Fibroblast of skin of right biceps (primary cell): ENCODE measurements at regions not wholly inside any gene's neighbourhood (a gene's known extent, or its start where the extent isn't known, plus 50 kb on each side); places are given as distances from the start of the nearest gene placed in this dataset.
"Not testable (repeated sequence)": the region's sequence is repeated elsewhere in the genome, so short reads cannot be mapped to it uniquely, and the experiment has no call there.

Experiments used
- DNase-seq: peaks from one replicate; pipeline ENCODE4 v3.0.0-alpha.2; 2013

GRCh38 chr7:33792041-33792440, 113.3 kb upstream of the BMPER start:
- DNase-seq: no peak

DNA sequence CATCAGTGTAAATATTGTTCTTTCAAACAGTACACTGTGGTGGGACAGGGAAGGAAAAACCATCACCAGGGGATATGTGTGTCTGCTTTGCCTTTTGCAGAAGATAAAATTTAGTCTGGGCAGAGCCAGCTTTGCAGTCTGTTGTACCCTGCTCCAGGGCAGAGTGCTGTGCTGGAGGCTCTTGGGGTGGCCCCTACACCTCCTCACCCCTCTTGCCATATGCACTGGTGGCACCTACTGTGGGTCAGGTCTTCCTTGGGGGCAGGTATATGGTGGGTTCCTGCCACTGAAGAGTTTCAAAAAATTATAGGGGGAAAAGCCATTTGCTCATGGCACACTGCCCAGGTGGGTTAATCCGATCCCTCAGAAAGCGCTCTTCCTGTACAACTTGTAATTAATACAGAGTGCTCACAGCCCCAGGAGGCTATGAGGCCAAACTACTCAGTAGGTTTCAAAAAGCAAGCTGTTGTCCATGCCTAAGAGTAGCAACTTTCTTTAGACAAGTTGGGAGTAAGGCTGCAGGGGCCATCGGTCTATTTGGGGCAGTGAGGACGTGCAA, 112.7 kb upstream of the BMPER start:
- no peak for DNase-seq

GRCh38 chr7:33793616-33794015, 111.7 kb upstream of the BMPER start:
- DNase-seq: no peak

DNA sequence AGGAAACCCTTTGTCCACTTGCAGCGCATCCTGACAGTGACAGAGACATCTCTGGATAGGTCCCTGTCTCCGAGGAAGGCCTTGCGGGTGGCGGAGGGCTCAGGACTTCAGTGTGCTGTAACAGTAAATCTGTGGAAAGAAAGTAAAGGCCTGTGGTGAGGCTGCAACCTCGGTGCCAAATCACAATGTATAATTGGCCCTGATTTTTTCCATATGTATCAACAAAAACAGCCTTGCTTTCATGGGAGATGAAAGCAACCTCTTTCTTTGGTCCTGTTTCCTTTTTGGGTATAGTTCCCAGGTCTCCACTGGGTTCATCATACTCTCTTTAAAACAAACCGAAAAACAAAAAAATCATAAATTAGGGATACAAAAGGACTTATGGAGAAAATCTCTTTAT, 110.9 kb upstream of the BMPER start:
- DNase-seq: no peak

- DNase-seq: no peak
These were observed 110.4 kb upstream of the BMPER start for GRCh38 chr7:33794959-33795358.

DNA sequence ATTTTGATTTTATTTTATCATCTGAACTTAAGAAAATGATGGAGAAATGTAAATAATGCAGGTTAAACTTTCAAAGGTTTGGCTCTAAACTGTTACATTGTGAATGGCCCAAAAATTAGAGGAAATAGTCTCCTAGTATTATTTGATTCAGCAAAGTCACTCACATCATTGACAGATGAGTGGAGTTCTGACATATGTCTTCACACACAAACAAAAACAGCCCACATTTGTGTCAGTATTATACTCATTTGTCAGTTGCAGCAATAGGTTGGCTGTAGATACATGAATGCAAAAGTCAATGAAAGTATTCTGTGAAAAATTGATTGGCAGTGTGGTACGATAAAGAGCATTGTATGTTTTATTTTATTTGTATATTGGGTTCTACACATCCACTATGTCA, 108.8 kb upstream of the BMPER start:
- DNase-seq: no peak

GRCh38 chr7:33797512-33797911, 107.8 kb upstream of the BMPER start:
- not testable (repeated sequence) for DNase-seq

- no peak for DNase-seq
These were observed 106.5 kb upstream of the BMPER start for GRCh38 chr7:33798686-33799325.

GRCh38 chr7:33799766-33800165, 105.6 kb upstream of the BMPER start:
- no peak for DNase-seq

GRCh38 chr7:33802600-33802999, 102.7 kb upstream of the BMPER start:
- DNase-seq: no peak

DNA sequence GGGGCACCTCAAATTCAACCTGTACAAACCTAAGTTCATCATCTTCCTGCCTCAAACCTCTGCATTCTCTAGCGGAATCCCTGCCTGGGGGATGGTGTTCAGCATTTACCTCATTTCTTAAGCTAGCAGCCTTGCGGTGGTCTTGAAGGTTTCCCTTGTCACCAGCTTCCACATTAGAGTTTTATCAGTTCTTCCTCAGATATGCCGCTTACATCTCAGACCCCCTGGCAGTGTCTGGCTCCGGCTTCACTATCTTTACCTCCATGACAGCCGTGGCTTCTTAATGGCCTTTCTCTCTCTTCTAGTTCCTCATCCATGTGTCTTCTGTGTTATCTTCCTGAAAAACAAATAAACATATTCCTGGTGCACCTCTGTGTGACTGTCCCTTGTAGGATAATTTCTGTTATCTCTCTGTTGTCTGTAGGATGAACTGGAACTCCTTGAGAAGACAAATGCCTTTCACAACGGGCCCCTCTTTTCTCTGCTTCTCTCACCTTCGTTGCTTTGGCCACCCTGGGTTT, 101.1 kb upstream of the BMPER start:
- DNase-seq: no peak

DNA sequence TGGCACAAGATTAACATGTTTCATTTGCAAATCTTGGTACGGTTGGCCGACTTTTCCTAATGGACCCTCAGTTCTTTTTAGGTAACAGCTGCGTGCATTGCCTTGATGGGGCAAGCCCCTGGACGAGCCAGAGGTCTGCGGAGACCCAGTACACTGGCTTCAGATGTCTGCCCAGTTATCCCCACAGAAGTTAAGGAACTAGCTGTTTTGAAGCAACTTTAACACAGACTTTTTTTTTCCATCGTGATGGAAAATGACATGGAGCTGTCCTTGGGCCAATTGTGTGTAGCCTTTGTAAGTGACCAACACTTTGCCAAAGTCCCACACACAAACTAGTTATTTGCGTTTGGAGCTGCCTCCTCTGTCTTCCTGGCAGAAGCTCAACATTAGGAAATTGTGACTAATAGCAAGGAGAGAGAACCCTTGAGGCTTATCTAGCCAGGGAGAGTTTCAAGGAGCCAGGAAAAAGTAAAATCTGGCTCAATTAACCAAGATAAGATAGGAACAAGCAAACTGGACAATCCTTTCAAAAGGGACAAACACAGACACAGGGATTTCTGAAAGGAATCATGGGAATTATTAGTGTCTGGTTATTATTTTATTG, 99.6 kb upstream of the BMPER start:
- DNase-seq: peak; percentile 60

GRCh38 chr7:33806298-33807154, 98.8 kb upstream of the BMPER start:
- no peak for DNase-seq

DNA sequence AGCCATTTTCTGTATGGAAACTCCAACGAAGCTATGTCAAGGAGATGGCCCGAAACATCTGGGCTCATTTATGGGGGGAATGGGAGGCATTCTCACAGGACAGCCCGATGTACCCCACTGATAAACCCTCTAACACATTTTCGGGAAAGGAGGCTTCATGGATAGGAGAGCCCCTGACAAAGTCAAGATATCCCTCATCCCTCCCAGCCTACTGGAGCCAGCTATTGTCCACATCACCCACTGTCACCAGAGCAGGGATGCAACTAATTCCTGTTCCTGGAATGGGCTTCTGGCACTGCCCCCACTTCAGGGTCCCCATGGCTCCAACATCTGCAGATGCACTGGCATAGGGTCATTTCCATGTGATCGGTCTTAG, 98.2 kb upstream of the BMPER start:
- DNase-seq: no peak

DNA sequence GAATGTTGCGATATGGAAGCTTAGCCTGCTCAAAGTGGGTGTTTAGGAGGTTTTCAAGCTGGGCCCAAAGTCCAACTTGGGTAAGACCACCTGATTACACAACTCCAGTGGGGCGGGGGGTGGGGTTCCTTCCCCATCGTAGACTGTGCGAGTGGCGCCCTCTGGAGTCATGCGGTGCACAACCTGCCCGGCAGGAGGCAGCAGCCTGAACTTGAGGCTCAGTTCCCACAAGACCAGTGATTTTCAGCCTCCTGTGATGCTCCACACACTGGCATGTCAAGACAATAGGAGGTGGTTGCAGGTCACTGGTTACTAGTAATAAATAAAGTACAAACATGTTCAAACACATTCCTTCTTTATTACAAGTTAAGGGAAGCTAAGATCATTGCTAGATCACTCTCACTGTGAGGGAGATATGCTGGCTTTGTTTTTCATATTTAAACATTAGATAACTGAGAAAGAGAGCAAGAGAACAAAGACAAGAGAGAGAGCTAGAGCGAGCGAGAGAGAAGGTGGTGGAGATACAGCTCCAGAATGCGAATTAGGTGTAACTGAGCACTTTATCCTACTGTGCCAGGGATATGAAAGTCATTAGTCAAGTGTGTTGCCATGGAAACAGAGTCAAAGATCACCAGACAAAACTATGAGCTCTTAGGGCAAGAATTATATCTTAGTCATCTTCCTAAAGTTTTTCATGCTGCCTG, 97.4 kb upstream of the BMPER start:
- peak; percentile 74 for DNase-seq

DNA sequence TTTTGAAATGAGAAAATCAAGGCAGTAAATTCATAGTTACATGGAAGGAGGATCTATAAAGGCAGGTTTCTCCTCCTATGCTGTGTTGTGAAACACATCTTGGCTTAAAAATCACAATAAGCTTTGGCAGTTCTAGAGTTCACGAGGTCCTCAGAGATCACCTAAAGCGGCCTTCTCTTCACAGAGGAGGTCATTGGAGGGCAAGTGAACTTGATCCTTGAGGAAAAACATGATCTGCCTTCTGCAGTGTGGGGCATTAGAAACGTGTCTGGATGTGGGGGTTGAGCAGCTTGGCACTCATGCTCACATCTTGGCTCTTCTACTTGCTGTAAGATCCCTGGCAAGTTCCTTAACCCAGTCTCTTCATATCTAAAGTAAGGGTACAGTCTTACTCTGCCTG, 96.1 kb upstream of the BMPER start:
- no peak for DNase-seq

DNA sequence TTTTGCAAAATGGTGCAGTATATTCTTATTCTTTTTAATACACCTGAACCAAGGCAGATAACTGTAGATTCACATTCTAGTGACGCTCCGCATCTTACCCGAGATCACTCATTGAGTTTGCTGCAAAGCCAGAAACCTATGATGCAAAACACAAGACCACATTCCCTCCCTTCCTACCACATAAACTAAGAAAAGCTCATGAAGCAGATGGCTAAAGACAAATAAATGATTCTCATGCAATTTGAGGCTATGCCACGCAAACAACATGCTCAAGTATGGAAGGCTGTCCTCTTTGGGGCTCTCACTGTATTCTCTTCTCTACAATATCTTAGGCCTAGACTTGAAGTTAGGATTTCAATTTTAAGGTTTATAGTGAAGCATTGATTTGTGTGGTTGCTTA, 95.0 kb upstream of the BMPER start:
- no peak for DNase-seq

GRCh38 chr7:33813331-33813730, 92.0 kb upstream of the BMPER start:
- no peak for DNase-seq

DNA sequence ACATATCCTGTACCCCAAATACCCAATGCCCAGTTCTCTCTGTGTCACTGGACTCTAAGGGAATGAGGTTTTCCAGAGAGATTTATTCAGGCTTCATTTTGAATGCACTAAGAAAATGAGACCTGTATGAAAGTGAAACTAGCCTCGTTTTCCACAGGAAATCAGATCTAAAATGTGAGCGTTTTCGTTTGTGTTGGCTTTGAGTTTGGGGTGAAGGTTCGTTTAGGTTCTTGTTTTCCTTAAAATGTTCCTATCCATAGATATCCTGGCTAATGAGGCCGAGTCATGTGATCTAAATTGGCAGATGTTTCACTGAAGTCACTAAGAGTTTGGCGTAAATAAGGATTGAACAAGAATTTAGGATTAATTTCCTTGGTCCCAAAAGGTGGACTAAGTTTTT, 90.9 kb upstream of the BMPER start:
- DNase-seq: no peak

GRCh38 chr7:33814936-33815335, 90.4 kb upstream of the BMPER start:
- DNase-seq: no peak

- no peak for DNase-seq
These were observed 90.0 kb upstream of the BMPER start for GRCh38 chr7:33815336-33815735.

DNA sequence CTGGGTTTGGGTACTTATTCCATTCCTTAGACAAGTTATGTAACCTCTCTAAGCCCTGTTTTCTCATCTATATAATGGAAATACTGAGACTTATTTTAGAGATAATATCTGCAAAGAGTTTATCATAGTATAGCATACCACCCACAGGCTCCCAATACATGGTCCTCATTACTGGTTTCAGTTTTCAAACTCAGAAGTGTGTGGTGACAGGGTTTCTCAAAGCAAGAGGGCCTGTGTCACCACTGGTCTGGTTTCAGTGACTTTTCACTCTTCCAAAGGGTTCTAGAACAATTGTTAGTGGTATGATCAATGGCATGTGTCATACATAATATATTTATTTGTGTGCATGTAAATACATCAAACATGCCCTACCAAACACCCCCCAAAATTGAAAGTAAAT, 89.2 kb upstream of the BMPER start:
- no peak for DNase-seq

GRCh38 chr7:33819658-33820057, 85.7 kb upstream of the BMPER start:
- DNase-seq: no peak
